CD14-positive monocyte (primary cell): ENCODE measurements at regions not wholly inside any gene's neighbourhood (a gene's known extent, or its start where the extent isn't known, plus 50 kb on each side); places are given as distances from the start of the nearest gene placed in this dataset.

Experiments used
- DNase-seq, 3 donors: peaks; one replicate each; pipeline ENCODE4 v3.0.0-alpha.2; 2011 to 2022
- H2AFZ ChIP-seq: 2 replicates; pipeline ENCODE4 v1.6.0; 2012; ENCODE audit warnings: mild to moderate bottlenecking, low read depth, low read length, inconsistent platforms; ENCODE audit not compliant: insufficient read depth, poor library complexity, severe bottlenecking
- H3K27ac ChIP-seq, 2 donors: 1 replicate in 1 of 2; 2 replicates in 1 of 2; pipeline ENCODE4 v1.5.1; 2012 to 2013; ENCODE audit warnings: low read length in 2 of 2, control low read depth in 1 of 2, inconsistent platforms in 1 of 2, low read depth in 1 of 2, mild to moderate bottlenecking in 1 of 2
- H3K27me3 ChIP-seq, 2 donors: one replicate each; pipeline versions ENCODE4 v1.6.0 to v1.6.1; 2011 to 2013; ENCODE audit warnings: low read length in 2 of 2; ENCODE audit not compliant: control insufficient read depth in 2 of 2, insufficient read depth in 2 of 2
- H3K36me3 ChIP-seq, 2 donors: replicated peaks in 1 of 2; 1 replicate in 1 of 2; 2 replicates in 1 of 2; pipeline versions ENCODE4 v1.5.1 to v1.6.1; 2012 to 2013; ENCODE audit warnings: low read length in 2 of 2, control low read depth in 1 of 2, inconsistent platforms in 1 of 2, mild to moderate bottlenecking in 1 of 2; ENCODE audit not compliant: insufficient read depth in 2 of 2, control insufficient read depth in 1 of 2
- H3K4me1 ChIP-seq, 2 donors: 1 replicate in 1 of 2; 2 replicates in 1 of 2; pipeline versions ENCODE4 v1.5.1 to v1.6.1; 2012 to 2013; ENCODE audit warnings: low read length in 2 of 2, control low read depth in 1 of 2, inconsistent platforms in 1 of 2, mild to moderate bottlenecking in 1 of 2, moderate library complexity in 1 of 2; ENCODE audit not compliant: insufficient read depth in 2 of 2, control insufficient read depth in 1 of 2
- H3K4me2 ChIP-seq: replicated peaks from 2 replicates; pipeline ENCODE3; 2012; ENCODE audit warnings: low read length, moderate library complexity, mild to moderate bottlenecking; ENCODE audit not compliant: poor library complexity, severe bottlenecking; ENCODE audit errors: extremely low read depth
- H3K4me3 ChIP-seq, 3 experiments: fragments of 200-600 bp in 1 of 3; sonication (generic) in 1 of 3; replicated peaks in 1 of 3; 1 replicate in 2 of 3; 2 replicates in 1 of 3; pipeline ENCODE4 v1.5.1; 2011 to 2013; ENCODE audit warnings: low read length in 3 of 3, mild to moderate bottlenecking in 3 of 3, control low read depth in 2 of 3, low read depth in 2 of 3, inconsistent platforms in 1 of 3, moderate library complexity in 1 of 3
- H3K79me2 ChIP-seq: 2 replicates; pipeline ENCODE4 v1.6.0; 2012; ENCODE audit warnings: mild to moderate bottlenecking, control low read depth, inconsistent platforms, low read length, moderate library complexity; ENCODE audit not compliant: insufficient read depth
- H3K9ac ChIP-seq: 2 replicates; pipeline ENCODE4 v1.6.0; 2017; ENCODE audit warnings: low read length, mild to moderate bottlenecking; ENCODE audit not compliant: insufficient read depth, poor library complexity, severe bottlenecking
- H3K9me3 ChIP-seq, 2 donors: replicated peaks in 1 of 2; 1 replicate in 1 of 2; 2 replicates in 1 of 2; pipeline versions ENCODE4 v1.5.1 to v1.6.1; 2012 to 2013; ENCODE audit warnings: low read length in 2 of 2, control low read depth in 1 of 2; ENCODE audit not compliant: control insufficient read depth in 1 of 2, insufficient read depth in 1 of 2
- H4K20me1 ChIP-seq: 2 replicates; pipeline ENCODE4 v1.6.0; 2012; ENCODE audit warnings: mild to moderate bottlenecking, low read length, control low read depth, moderate library complexity; ENCODE audit not compliant: insufficient read depth
- H3K27ac Mint-ChIP-seq, 7 donors: one replicate each; pipeline ENCODE4 v1.8.0; 2020; ENCODE audit warnings: mild to moderate bottlenecking in 7 of 7, mixed read lengths in 7 of 7, moderate library complexity in 6 of 7, inconsistent platforms in 2 of 7
- H3K27me3 Mint-ChIP-seq, 3 donors: one replicate each; pipeline ENCODE4 v1.8.0; 2021 to 2022; ENCODE audit warnings: low read depth in 3 of 3, mild to moderate bottlenecking in 3 of 3, mixed read lengths in 3 of 3, moderate library complexity in 3 of 3, inconsistent platforms in 1 of 3
- H3K36me3 Mint-ChIP-seq, 2 donors: one replicate each; pipeline ENCODE4 v1.8.0; 2020; ENCODE audit warnings: mixed read lengths in 2 of 2, inconsistent platforms in 1 of 2, mild to moderate bottlenecking in 1 of 2
- H3K4me1 Mint-ChIP-seq: one replicate; pipeline ENCODE4 v1.8.0; 2020; ENCODE audit warnings: mild to moderate bottlenecking, mixed read lengths
- H3K4me3 Mint-ChIP-seq, 2 donors: one replicate each; pipeline ENCODE4 v1.8.0; 2020; ENCODE audit warnings: mild to moderate bottlenecking in 2 of 2, mixed read lengths in 2 of 2, moderate library complexity in 1 of 2
- H3K9me3 Mint-ChIP-seq, 7 donors: one replicate each; pipeline ENCODE4 v1.8.0; 2020 to 2022; ENCODE audit warnings: mixed read lengths in 7 of 7, mild to moderate bottlenecking in 6 of 7, moderate library complexity in 6 of 7, inconsistent platforms in 2 of 7
- CTCF ChIP-seq: fragments of 200-600 bp; IDR thresholded peaks from one replicate; pipeline ENCODE4 v1.8.0; 2022; ENCODE audit warnings: antibody characterized with exemption, mild to moderate bottlenecking
- WGBS: methylation state at CpG from one replicate; pipeline ENCODE4 v1.1.5; 2013; ENCODE audit warnings: missing lambda C conversion rate; ENCODE audit not compliant: insufficient coverage; 5-methylcytosine and 5-hydroxymethylcytosine counted together
- intact Hi-C, 2 donors: fragments of 100-400 bp; cut with micrococcal nuclease; formaldehyde crosslinking; loops; one replicate each; pipeline versions ENCODE4 v1.15.0 to v1.15.1; 2023

DNA sequence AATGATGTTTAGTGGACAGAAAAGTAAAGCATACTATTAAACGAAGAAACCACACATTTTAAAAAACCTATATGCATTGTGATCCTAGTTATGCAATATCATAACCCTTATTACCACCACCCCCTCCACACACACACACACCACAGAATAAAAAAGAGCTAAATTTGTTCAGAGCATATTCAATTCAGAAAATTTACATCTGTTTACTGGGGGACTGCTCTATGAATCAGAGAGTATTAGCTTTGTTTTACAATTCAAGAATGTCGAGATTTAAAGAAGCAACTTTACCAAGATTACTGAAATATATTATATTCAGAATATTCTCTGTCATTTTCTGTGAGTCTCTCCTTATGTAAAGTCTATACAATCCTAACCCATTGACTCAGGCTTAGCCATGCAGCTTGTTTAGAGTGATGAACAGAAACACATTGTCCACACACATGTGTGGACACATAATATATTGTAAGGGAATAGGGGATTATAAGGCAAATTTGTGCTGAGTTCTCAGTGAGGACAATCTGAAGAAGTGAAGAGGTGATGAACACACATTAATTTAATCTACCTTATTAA is 369.6 kb upstream of the MARCKS start:
- intact Hi-C loops, result loop anchor here in 1 of 2 donors (10.0 kb wide), 1 partner anchor 53 kb away; no protein-coding TSS in a partner anchor
- TF ChIP-seq CTCF, result no peak
- no CpG with 5 or more reads among the region's 2 CpGs for WGBS
- DNase-seq, result no peak
- H4K20me1 ChIP-seq, result no peaks in the 10 kb centered on the region
- H3K79me2 ChIP-seq, result no peaks in the 10 kb centered on the region
- peaks cover 6 to 12% of the 10 kb centered on the region in 2 donors for H3K4me1 ChIP-seq
- Mint-ChIP-seq H3K9me3 (peaks cover 0 to 4% (median 0%) of the 10 kb centered on the region in 7 donors), H3K27ac (no peak overlapping the region), H3K4me1 (peaks cover 11% of the 10 kb centered on the region), H3K36me3 (no peaks in the 10 kb centered on the region), H3K4me3 (no peak overlapping the region), H3K27me3 (peaks cover 0 to 3% (median 0%) of the 10 kb centered on the region in 3 donors)
- no peak overlapping the region for H3K9ac ChIP-seq
- H3K27ac ChIP-seq, result no peak overlapping the region
- H2AFZ ChIP-seq, result no peak overlapping the region
- H3K9me3 ChIP-seq, result no peaks in the 10 kb centered on the region
- no peak overlapping the region for H3K4me2 ChIP-seq
- H3K36me3 ChIP-seq, result no peaks in the 10 kb centered on the region
- H3K4me3 ChIP-seq, result no peak overlapping the region
- H3K27me3 ChIP-seq, result no peaks in the 10 kb centered on the region

- Histone ChIP-seq H3K27ac (no peak overlapping the region), H3K9me3 (no peaks in the 10 kb centered on the region), H3K27me3 (no peaks in the 10 kb centered on the region), H2AFZ (no peak overlapping the region), H3K4me2 (no peak overlapping the region), H4K20me1 (no peaks in the 10 kb centered on the region), H3K79me2 (no peaks in the 10 kb centered on the region), H3K36me3 (no peaks in the 10 kb centered on the region), H3K9ac (no peak overlapping the region), H3K4me3 (no peak overlapping the region), H3K4me1 (peaks cover 6 to 12% of the 10 kb centered on the region in 2 donors)
- Mint-ChIP-seq H3K27ac (no peak overlapping the region), H3K4me3 (no peak overlapping the region), H3K27me3 (peaks cover 0 to 3% (median 0%) of the 10 kb centered on the region in 3 donors), H3K36me3 (no peaks in the 10 kb centered on the region), H3K4me1 (peaks cover 11% of the 10 kb centered on the region), H3K9me3 (peaks cover 0 to 4% (median 0%) of the 10 kb centered on the region in 7 donors)
- no peak for TF ChIP-seq CTCF
- no CpG with 5 or more reads among the region's 2 CpGs for WGBS
- intact Hi-C loops, result loop anchor here in 1 of 2 donors (10.0 kb wide), 1 partner anchor 53 kb away; no protein-coding TSS in a partner anchor
- DNase-seq, result no peak
Measured at GRCh38 chr6:113488061-113488460, 369.1 kb upstream of the MARCKS start.
